ENCODE measurements at regions not wholly inside any gene's neighbourhood (a gene's known extent, or its start where the extent isn't known, plus 50 kb on each side); places are given as distances from the start of the nearest gene placed in this dataset.
A peak's percentile ranks its signal among the peaks of the same experiment; 100 is the strongest.
"Not testable (repeated sequence)": the region's sequence is repeated elsewhere in the genome, so short reads cannot be mapped to it uniquely, and the experiment has no call there.

GRCh38 chr12:9307255-9307654 is 99.1 kb upstream of the PZP start:
- H3K4me3 Mint-ChIP-seq, H3K9me3 Mint-ChIP-seq, ATAC-seq, DNase-seq, H3K27ac Mint-ChIP-seq, H3K27me3 Mint-ChIP-seq, H3K4me1 Mint-ChIP-seq: not testable (repeated sequence)

DNA sequence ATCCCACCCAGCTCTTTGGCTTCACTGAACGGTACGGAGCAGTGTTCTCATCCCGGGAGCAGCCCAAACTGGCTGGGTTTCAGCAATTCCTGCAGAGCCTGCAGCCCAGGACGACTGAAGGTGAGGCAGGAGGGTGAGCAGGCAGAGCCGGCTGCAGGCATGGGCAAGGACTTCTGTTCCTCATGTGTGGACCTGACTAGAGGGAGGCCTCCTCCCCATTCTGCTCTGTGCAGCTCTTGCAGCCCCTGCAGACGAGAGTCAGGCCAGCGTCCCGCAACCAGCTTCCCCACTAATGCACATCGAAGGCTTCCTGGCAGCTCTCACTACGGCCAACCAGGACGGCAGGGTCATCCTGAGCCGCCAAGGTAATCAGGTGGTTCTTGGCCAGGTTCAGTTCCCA is 97.8 kb upstream of the PZP start:
- H3K4me3 Mint-ChIP-seq, DNase-seq, H3K4me1 Mint-ChIP-seq, ATAC-seq, H3K27ac Mint-ChIP-seq, H3K9me3 Mint-ChIP-seq, H3K27me3 Mint-ChIP-seq: not testable (repeated sequence)

- not testable (repeated sequence) for H3K27me3 Mint-ChIP-seq, H3K27ac Mint-ChIP-seq, DNase-seq, H3K9me3 Mint-ChIP-seq, H3K4me3 Mint-ChIP-seq, H3K4me1 Mint-ChIP-seq
- peak; percentile 22 for ATAC-seq
Measured at GRCh38 chr12:9304540-9304939, 96.3 kb upstream of the PZP start.

- not testable (repeated sequence) for DNase-seq, H3K27me3 Mint-ChIP-seq, H3K4me3 Mint-ChIP-seq, H3K9me3 Mint-ChIP-seq, ATAC-seq, H3K4me1 Mint-ChIP-seq, H3K27ac Mint-ChIP-seq
Measured at GRCh38 chr12:9295872-9296271, 87.7 kb upstream of the PZP start.

- H3K27ac Mint-ChIP-seq, H3K4me3 Mint-ChIP-seq, H3K9me3 Mint-ChIP-seq, H3K4me1 Mint-ChIP-seq, DNase-seq, H3K27me3 Mint-ChIP-seq: not testable (repeated sequence)
- peak; percentile 16 for ATAC-seq
Measured at GRCh38 chr12:9294072-9294620, 86.0 kb upstream of the PZP start.

GRCh38 chr12:9293391-9293790 is 85.2 kb upstream of the PZP start:
- H3K9me3 Mint-ChIP-seq, H3K27ac Mint-ChIP-seq, DNase-seq, H3K4me3 Mint-ChIP-seq, ATAC-seq, H3K4me1 Mint-ChIP-seq, H3K27me3 Mint-ChIP-seq: not testable (repeated sequence)

DNA sequence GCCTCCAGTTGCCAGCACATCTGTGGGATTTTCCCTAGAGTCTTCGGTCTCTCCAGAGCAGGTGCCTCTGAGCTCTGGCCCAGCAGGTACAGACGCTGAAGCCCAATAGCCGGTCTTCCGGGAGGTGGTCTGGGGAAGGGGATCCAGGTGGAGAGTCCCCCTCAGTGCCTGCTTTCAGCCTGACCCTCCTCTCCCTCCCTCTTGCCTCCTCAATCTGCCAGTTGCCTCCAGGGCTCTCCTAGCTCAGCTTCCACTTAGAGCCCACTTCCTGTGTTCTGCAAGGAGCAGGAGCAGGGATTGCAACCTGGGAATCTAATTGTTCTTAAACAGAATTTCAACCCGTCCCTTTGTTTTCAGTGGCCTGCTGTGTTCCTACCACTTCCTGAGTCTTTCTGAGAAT is 81.8 kb upstream of the PZP start:
- not testable (repeated sequence) for H3K4me3 Mint-ChIP-seq, ATAC-seq, DNase-seq, H3K9me3 Mint-ChIP-seq, H3K4me1 Mint-ChIP-seq, H3K27me3 Mint-ChIP-seq, H3K27ac Mint-ChIP-seq

DNA sequence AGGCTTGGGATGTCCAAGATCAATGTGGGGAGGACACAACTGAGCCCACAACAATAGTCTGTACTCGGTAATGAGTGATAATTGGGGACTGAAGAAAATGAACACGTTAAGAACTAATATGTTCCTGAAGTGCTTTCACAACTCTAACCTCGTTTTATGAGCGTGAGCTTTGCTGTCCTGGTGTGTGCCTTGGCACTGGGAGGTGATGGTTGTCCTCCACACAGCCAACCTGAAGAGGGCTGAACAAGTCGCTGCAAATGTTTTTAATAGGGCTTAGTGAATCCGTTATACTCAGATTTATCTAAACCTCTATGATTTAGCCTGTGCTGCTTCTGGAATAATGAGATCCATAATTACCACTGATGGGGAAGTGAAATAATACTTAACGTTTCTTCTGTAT is 76.5 kb upstream of the PZP start:
- H3K4me1 Mint-ChIP-seq, DNase-seq, ATAC-seq, H3K27me3 Mint-ChIP-seq, H3K9me3 Mint-ChIP-seq: not testable (repeated sequence)
- peak overlapping the region; percentile 26 to 99 for H3K4me3 Mint-ChIP-seq
- peak overlapping the region in 1 of 2 donors; percentile 94 for H3K27ac Mint-ChIP-seq

DNA sequence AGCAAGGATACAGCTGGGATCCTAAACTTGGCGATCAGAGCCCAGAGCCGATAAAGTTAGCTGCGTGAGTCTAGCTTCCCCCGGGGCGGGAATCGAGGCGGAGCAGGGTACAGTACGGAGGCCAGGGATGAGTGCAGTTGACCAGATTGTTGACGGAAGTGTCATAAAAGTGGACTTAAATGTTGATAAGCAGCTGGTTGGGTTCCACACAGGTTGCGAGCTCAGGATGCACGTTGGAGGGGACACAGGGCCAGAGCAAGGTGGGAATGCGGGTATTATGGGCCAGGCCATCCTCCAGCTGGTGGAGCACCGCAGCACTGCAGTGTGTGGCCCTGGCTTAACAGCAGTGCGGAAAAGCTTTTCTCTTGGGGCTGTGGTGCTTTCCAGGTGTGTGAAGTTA is 76.0 kb upstream of the PZP start:
- ATAC-seq (peak; percentile 79), DNase-seq (peak in 1 of 2 donors; percentile 39)
- not testable (repeated sequence) for H3K4me1 Mint-ChIP-seq, H3K9me3 Mint-ChIP-seq, H3K27me3 Mint-ChIP-seq
- Mint-ChIP-seq H3K27ac (peak overlapping the region in 1 of 2 donors; percentile 94), H3K4me3 (peak overlapping the region in 1 of 2 donors; percentile 99)

- Mint-ChIP-seq H3K27ac (peak overlapping the region; percentile 85 to 99), H3K4me3 (peak overlapping the region; percentile 79 to 99)
- ATAC-seq: peak; percentile 69
- not testable (repeated sequence) for H3K27me3 Mint-ChIP-seq, H3K9me3 Mint-ChIP-seq, H3K4me1 Mint-ChIP-seq
- DNase-seq: peak; percentile 68 to 89
Measured at GRCh38 chr12:9283346-9284095, 75.3 kb upstream of the PZP start.

- no peak for ATAC-seq
- no peak for DNase-seq
- H3K4me1 Mint-ChIP-seq: no peaks in the 10 kb centered on the region
- H3K9me3 Mint-ChIP-seq: no peaks in the 10 kb centered on the region
- no peak overlapping the region for H3K4me3 Mint-ChIP-seq
- no peak overlapping the region for H3K27ac Mint-ChIP-seq
- H3K27me3 Mint-ChIP-seq: no peaks in the 10 kb centered on the region
Measured at GRCh38 chr12:9276990-9277389, 68.8 kb upstream of the PZP start.

DNA sequence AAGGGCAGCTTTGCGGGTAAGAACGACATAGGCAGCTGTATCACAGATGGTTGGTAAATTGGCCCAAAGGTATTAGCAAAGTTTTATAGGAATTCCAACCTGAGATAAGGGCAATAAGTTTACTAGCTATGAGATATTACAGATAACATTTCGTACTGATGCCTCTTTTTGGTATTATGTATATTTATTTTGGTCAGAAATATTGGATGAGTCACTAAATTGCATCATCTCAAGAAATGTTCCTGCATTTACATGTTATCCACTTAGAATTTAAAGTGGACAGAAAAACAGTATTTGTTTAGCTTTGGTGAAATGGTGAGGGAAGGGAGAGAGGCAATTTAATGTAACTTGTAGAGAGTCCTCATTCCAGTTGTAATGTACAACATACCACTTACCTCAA is 65.1 kb upstream of the PZP start:
- Mint-ChIP-seq H3K9me3 (no peaks in the 10 kb centered on the region), H3K4me1 (no peaks in the 10 kb centered on the region), H3K27me3 (peaks cover 8% of the 10 kb centered on the region), H3K27ac (no peak overlapping the region), H3K4me3 (no peak overlapping the region)
- DNase-seq (no peak), ATAC-seq (no peak)

DNA sequence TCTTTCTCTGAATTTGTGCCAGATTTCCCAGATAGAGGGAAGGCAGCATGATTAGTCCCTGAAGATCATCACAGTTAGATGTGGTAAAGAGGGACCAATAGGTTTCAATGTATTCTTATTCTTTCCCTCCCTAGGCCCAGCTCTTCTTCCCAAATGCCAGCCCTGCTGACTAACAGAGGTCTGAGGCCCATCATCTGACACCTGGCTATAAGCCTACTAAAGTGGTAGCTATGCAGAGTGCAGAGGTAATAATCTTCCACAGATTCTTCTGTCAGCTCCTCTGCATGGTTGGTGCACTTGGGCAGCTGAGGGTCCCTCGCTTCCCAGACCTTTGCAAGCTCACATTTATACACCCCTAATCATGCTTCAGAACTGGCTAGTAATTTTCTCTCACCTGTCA is 63.7 kb upstream of the PZP start:
- DNase-seq (no peak), ATAC-seq (no peak)
- no peak overlapping the region for H3K27ac Mint-ChIP-seq
- no peaks in the 10 kb centered on the region for H3K9me3 Mint-ChIP-seq
- H3K4me3 Mint-ChIP-seq: no peak overlapping the region
- H3K4me1 Mint-ChIP-seq: no peaks in the 10 kb centered on the region
- peaks cover 8% of the 10 kb centered on the region for H3K27me3 Mint-ChIP-seq

GRCh38 chr12:9264546-9264945 is 56.4 kb upstream of the PZP start:
- Mint-ChIP-seq H3K27ac (no peak overlapping the region), H3K9me3 (peaks cover 0 to 5% of the 10 kb centered on the region in 2 donors), H3K4me3 (no peak overlapping the region), H3K27me3 (peaks cover 13% of the 10 kb centered on the region), H3K4me1 (no peaks in the 10 kb centered on the region)
- ATAC-seq (no peak), DNase-seq (no peak)

- ATAC-seq (no peak), DNase-seq (no peak)
- Mint-ChIP-seq H3K27me3 (peaks cover 12% of the 10 kb centered on the region), H3K4me3 (no peak overlapping the region), H3K9me3 (peaks cover 0 to 5% of the 10 kb centered on the region in 2 donors), H3K27ac (no peak overlapping the region), H3K4me1 (peaks cover 5% of the 10 kb centered on the region)
Measured at GRCh38 chr12:9260931-9261330, 52.7 kb upstream of the PZP start.

- H3K27ac Mint-ChIP-seq: peak overlapping the region in 1 of 2 donors; percentile 50
- peaks cover 0 to 5% of the 10 kb centered on the region in 2 donors for H3K9me3 Mint-ChIP-seq
- H3K4me3 Mint-ChIP-seq: no peak overlapping the region
- H3K4me1 Mint-ChIP-seq: peaks cover 5% of the 10 kb centered on the region
- H3K27me3 Mint-ChIP-seq: peaks cover 12% of the 10 kb centered on the region
- DNase-seq (no peak), ATAC-seq (no peak)
Measured at GRCh38 chr12:9258676-9259075, 50.5 kb upstream of the PZP start.
